ENCODE measurements at regions not wholly inside any gene's neighbourhood (a gene's known extent, or its start where the extent isn't known, plus 50 kb on each side); places are given as distances from the start of the nearest gene placed in this dataset.

GRCh38 chr4:135744928-135745327 is 1543.3 kb upstream of the PABPC4L start:
- H3K4me1 ChIP-seq, result no peaks in the 10 kb centered on the region
- H3K4me3 ChIP-seq, result no peak overlapping the region
- DNase-seq (no peak), ATAC-seq (no peak)
- no peak overlapping the region for H3K27ac ChIP-seq
- no peaks in the 10 kb centered on the region for H3K27me3 ChIP-seq
- no peaks in the 10 kb centered on the region for H3K36me3 ChIP-seq
- intact Hi-C loops (cut with DNase I), result no loop called here
- no peak for TF ChIP-seq CTCF (IDR thresholded peaks at IDR 0.05)
- TF ChIP-seq POLR2A (IDR thresholded peaks at IDR 0.05), result no peak
- H3K9me3 ChIP-seq, result no peaks in the 10 kb centered on the region
- 60% methylated on average over 1 of the region's 1 CpG for WGBS (ENCODE audit: insufficient coverage, low coverage, low lambda C conversion rate, missing lambda C conversion rate)

GRCh38 chr4:135741583-135741982 is 1540.0 kb upstream of the PABPC4L start:
- no peak for ATAC-seq
- Histone ChIP-seq H3K36me3 (no peaks in the 10 kb centered on the region), H3K4me3 (no peak overlapping the region), H3K27ac (no peak overlapping the region), H3K9me3 (no peaks in the 10 kb centered on the region), H3K4me1 (no peaks in the 10 kb centered on the region), H3K27me3 (no peaks in the 10 kb centered on the region)
- intact Hi-C loops (cut with DNase I), result no loop called here
- TF ChIP-seq CTCF (IDR thresholded peaks at IDR 0.05) (no peak), POLR2A (IDR thresholded peaks at IDR 0.05) (no peak)
- 27% methylated on average over 5 of the region's 5 CpGs for WGBS (ENCODE audit: insufficient coverage, low coverage, low lambda C conversion rate, missing lambda C conversion rate)
- no peak for DNase-seq

GRCh38 chr4:135739354-135739753 is 1537.8 kb upstream of the PABPC4L start:
- Histone ChIP-seq H3K27me3 (no peaks in the 10 kb centered on the region), H3K4me1 (no peaks in the 10 kb centered on the region), H3K4me3 (no peak overlapping the region), H3K9me3 (no peaks in the 10 kb centered on the region), H3K27ac (no peak overlapping the region), H3K36me3 (no peaks in the 10 kb centered on the region)
- DNase-seq (no peak), ATAC-seq (peak; percentile 61 to 89 (median 80))
- TF ChIP-seq CTCF (IDR thresholded peaks at IDR 0.05), result no peak
- no peak for TF ChIP-seq POLR2A (IDR thresholded peaks at IDR 0.05)
- 45% methylated on average over 2 of the region's 2 CpGs for WGBS (ENCODE audit: insufficient coverage, low coverage, low lambda C conversion rate, missing lambda C conversion rate)
- intact Hi-C loops (cut with DNase I), result no loop called here

GRCh38 chr4:135735512-135735911 is 1533.9 kb upstream of the PABPC4L start:
- intact Hi-C loops (cut with DNase I), result no loop called here
- ATAC-seq, result peak in 2 of 4 donors; percentile 45 to 55

More at GRCh38 chr4:135735512-135735911, 1533.9 kb upstream of the PABPC4L start:
- no peak for TF ChIP-seq POLR2A (IDR thresholded peaks at IDR 0.05)
- TF ChIP-seq CTCF (IDR thresholded peaks at IDR 0.05), result no peak
- Histone ChIP-seq H3K36me3 (no peaks in the 10 kb centered on the region), H3K27ac (no peak overlapping the region), H3K4me3 (no peak overlapping the region), H3K4me1 (no peaks in the 10 kb centered on the region), H3K27me3 (no peaks in the 10 kb centered on the region), H3K9me3 (no peaks in the 10 kb centered on the region)
- DNase-seq, result no peak
